Thyroid gland (tissue), 4 donors: ENCODE measurements at regions not wholly inside any gene's neighbourhood (a gene's known extent, or its start where the extent isn't known, plus 50 kb on each side); places are given as distances from the start of the nearest gene placed in this dataset.

ENCODE experiments used
- POLR2A ChIP-seq, 2 donors: fragments of 450-650 bp; IDR thresholded peaks; one replicate each; pipeline ENCODE4 v1.6.1; 2017; ENCODE audit warnings: antibody characterized with exemption in 2 of 2, mild to moderate bottlenecking in 2 of 2, moderate library complexity in 1 of 2
- TF ChIP-seq, protein P1 (sequence below), 6 experiments: fragments of 200-600 bp in 3 of 6; fragments of 450-650 bp in 3 of 6; sonication (generic) in 3 of 6; IDR thresholded peaks; one replicate each; pipeline ENCODE4 v1.5.1; 2016 to 2019; ENCODE audit warnings: antibody characterized with exemption in 6 of 6, mild to moderate bottlenecking in 2 of 6, inconsistent platforms in 1 of 6, moderate library complexity in 1 of 6

DNA sequence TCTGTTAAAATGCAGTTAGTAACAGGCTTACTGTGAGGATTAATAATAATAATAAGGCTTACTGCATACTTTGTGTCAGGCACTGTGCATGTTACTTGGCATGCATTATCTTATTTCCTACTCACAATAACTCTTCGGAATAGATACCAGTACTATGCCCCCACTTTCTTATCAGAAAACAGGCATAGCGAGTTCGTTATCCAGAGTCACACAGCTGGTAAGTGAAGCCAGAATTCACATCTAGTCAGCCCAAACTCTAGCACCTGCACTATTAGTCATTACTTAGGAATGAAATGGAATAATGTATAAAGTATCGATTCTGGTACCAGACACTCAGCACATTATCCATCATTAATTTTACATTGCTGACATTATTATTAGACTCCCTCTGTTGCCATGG lies 155.7 kb upstream of the BLID start:
- TF ChIP-seq, protein P1, sequence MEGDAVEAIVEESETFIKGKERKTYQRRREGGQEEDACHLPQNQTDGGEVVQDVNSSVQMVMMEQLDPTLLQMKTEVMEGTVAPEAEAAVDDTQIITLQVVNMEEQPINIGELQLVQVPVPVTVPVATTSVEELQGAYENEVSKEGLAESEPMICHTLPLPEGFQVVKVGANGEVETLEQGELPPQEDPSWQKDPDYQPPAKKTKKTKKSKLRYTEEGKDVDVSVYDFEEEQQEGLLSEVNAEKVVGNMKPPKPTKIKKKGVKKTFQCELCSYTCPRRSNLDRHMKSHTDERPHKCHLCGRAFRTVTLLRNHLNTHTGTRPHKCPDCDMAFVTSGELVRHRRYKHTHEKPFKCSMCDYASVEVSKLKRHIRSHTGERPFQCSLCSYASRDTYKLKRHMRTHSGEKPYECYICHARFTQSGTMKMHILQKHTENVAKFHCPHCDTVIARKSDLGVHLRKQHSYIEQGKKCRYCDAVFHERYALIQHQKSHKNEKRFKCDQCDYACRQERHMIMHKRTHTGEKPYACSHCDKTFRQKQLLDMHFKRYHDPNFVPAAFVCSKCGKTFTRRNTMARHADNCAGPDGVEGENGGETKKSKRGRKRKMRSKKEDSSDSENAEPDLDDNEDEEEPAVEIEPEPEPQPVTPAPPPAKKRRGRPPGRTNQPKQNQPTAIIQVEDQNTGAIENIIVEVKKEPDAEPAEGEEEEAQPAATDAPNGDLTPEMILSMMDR (IDR thresholded peaks at IDR 0.05) = no peak
- TF ChIP-seq POLR2A (IDR thresholded peaks at IDR 0.05) = no peak
